NB4 (cell line): ENCODE measurements at regions not wholly inside any gene's neighbourhood (a gene's known extent, or its start where the extent isn't known, plus 50 kb on each side); places are given as distances from the start of the nearest gene placed in this dataset.

ENCODE experiments used
- DNase-seq: peaks from one replicate; pipeline ENCODE4 v3.0.0; 2010; ENCODE audit warnings: low read depth
- H3K4me3 ChIP-seq: one replicate; pipeline ENCODE4 v1.5.1; 2011; ENCODE audit warnings: mild to moderate bottlenecking, low read depth, low read length, moderate library complexity
- MYC ChIP-seq: IDR thresholded peaks from 2 replicates; pipeline ENCODE4 v1.6.1; 2011; ENCODE audit warnings: low read depth, low read length
- POLR2A ChIP-seq: IDR thresholded peaks from 2 replicates; pipeline ENCODE4 v1.6.1; 2011; ENCODE audit warnings: mild to moderate bottlenecking; ENCODE audit not compliant: insufficient read length; ENCODE audit errors: extremely low read depth
- TF ChIP-seq, protein P1 (sequence below): IDR thresholded peaks from 2 replicates; pipeline ENCODE4 v1.6.1; 2011; ENCODE audit warnings: low read depth, low read length
- TF ChIP-seq, protein P2 (sequence below): IDR thresholded peaks from one replicate; pipeline ENCODE4 v1.5.1; 2012; ENCODE audit warnings: low read depth, low read length

DNA sequence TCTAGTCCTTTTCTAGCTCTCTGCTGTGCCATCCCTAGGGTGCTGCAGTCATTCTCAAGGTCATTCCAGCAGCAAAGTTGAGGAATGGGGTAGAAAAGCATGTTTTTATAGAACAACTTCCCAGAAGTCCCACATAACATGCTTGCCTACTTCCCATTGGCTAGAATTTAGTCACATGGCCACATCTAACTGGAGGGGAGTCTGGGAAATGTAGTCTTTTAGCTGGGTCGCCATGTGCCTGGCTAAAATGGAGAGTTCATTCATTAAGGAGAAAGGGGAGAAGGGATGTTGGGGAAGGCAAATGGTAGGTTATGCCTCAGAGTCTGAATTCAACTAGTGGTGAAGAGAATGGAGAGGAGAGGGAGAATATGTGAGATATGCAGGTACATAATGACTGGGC is 85.7 kb downstream of the SLC4A3 start:
- DNase-seq = peak; percentile 65

DNA sequence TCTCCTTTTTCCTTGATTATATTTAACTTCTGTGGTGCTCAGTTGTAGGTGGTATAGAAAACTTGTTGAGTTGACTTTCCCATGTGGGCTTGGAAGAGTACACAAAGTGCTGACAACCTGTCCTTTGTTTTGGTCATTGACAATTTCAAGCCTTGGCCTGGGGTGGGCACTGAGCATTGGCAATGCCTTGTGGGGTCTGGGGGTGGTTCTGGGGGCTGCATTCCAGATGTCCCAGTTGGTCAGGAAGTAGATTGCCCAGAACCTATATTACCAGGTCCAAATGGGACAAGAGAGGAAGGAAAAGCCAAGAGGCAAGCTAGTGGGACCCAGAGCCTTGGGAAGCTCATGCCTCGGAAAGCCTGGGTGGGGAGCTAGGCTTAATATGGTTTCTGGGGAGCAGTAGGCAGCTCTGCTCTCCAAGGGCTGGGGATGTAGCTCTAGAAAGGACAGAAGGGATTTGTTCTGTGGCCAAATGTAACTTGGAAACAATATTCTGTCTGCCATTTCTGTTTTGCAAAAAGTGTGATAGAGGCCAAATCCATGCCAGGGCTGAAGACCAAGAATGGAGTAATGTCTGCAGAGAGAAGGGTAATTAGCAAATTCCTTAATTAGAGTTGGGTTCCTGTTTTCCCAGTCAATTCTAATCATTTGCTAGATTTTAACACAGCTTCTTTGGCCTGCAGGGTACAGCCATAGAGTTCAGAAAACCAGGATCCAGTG is 87.4 kb downstream of the SLC4A3 start:
- no peak for DNase-seq
- no peak overlapping the region for H3K4me3 ChIP-seq
- TF ChIP-seq, protein P1, sequence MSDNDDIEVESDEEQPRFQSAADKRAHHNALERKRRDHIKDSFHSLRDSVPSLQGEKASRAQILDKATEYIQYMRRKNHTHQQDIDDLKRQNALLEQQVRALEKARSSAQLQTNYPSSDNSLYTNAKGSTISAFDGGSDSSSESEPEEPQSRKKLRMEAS = no peak
- TF ChIP-seq POLR2A (no peak), MYC (no peak)
- TF ChIP-seq, protein P2, sequence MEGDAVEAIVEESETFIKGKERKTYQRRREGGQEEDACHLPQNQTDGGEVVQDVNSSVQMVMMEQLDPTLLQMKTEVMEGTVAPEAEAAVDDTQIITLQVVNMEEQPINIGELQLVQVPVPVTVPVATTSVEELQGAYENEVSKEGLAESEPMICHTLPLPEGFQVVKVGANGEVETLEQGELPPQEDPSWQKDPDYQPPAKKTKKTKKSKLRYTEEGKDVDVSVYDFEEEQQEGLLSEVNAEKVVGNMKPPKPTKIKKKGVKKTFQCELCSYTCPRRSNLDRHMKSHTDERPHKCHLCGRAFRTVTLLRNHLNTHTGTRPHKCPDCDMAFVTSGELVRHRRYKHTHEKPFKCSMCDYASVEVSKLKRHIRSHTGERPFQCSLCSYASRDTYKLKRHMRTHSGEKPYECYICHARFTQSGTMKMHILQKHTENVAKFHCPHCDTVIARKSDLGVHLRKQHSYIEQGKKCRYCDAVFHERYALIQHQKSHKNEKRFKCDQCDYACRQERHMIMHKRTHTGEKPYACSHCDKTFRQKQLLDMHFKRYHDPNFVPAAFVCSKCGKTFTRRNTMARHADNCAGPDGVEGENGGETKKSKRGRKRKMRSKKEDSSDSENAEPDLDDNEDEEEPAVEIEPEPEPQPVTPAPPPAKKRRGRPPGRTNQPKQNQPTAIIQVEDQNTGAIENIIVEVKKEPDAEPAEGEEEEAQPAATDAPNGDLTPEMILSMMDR = no peak

More for the DNA sequence above, 85.7 kb downstream of the SLC4A3 start:
- H3K4me3 ChIP-seq = no peak overlapping the region
- TF ChIP-seq, protein P1 = peak; percentile 87
- TF ChIP-seq, protein P2 = no peak
- TF ChIP-seq MYC (peak; percentile 40; the same call in 1 of the 2 replicates), POLR2A (no peak)

DNA sequence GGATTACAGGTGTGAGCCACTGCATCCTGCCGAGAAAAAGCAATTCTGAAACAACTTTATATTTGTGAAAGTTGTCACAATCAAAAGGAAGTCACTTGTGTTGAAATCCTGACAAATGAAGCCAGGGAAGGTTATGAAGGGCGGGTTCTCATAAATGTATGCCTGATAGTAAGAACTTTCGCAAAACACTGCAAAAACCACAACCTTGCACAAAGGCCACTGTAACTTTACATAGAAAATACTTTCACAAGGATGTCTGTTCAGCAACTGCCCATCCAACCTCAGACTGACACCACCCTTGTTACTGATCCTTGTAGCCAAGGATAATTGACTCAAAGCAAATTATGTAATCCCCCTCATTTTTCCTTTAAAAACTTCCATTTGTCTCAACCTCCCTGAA is 90.6 kb downstream of the SLC4A3 start:
- H3K4me3 ChIP-seq = no peak overlapping the region
- TF ChIP-seq POLR2A (no peak), MYC (peak; percentile 12; the same call in 1 of the 2 replicates)
- DNase-seq = peak; percentile 91

DNA sequence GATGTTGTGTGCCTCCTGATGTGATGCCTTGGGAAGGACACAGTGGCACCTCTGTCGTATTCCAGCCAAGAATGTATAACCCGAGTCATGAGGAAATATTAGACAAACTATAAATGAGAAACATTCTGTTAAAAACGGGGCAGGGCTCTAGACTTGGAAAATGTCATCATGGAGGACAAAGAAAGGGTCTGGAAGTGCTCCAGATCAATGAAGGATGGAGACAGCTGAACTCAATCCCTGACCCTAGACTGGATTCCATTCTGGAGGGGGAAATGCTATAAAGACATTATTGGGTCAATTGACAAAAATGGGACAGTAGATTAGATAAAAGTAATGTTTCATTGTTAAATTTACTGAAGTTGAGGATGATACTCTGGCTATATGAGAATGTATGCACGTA is 92.1 kb downstream of the SLC4A3 start:
- TF ChIP-seq, protein P1 = no peak
- TF ChIP-seq MYC = no peak
- TF ChIP-seq, protein P2 = no peak
- no peak for TF ChIP-seq POLR2A
- no peak for DNase-seq

DNA sequence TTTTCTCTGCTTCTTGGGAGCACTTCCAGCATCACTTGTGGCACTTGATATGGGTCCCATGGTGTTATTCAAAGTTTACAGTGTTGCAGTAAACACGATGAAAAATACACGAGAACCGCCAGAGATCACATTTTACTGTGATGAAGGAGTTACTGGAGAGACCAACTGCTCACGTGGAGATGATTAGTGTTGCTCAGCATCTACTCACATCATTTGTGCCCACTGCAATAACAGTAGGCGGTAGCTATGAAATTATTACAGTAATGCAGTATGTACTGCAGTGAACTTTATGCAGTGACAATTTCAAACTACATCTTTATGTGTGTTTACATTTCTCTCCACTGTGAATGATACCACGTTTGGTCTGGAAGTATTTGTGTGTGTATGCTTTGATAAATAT is 93.5 kb downstream of the SLC4A3 start:
- H3K4me3 ChIP-seq = no peak overlapping the region
- DNase-seq = no peak
- TF ChIP-seq, protein P1 = no peak
- TF ChIP-seq POLR2A = no peak

More for the DNA sequence above, 92.1 kb downstream of the SLC4A3 start:
- no peak overlapping the region for H3K4me3 ChIP-seq

DNA sequence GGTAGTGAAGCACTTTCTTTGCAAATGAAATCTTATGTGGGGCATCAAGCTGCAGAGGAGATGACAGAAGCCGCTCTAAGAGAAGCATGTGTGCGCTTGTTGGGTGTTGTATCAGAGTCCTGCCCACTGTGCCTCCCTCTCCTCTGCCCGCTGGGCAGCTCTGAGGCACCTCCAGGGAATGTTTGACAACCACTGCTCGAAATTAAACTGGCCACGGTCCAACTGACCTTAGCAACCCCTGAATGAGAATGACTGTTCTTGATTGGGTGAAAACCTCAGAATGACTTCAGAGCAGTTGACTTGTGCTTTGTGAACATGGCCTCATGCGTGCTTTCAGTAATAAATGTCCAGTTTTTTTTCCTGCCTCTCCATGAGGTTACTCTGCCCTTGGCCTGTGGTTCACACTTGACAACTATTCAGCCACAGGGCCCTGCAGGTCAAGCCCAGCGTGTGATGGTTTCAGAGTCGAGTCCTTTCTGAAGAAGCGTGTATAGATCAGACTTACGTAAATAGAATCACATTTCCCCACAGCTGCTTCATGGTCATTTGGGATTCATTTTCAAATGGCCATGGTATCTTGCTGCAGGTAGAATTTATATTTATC is 94.9 kb downstream of the SLC4A3 start:
- no peak for TF ChIP-seq MYC
- TF ChIP-seq, protein P1 = no peak
- TF ChIP-seq POLR2A = no peak
- TF ChIP-seq, protein P2 = no peak
- no peak for DNase-seq
- H3K4me3 ChIP-seq = no peak overlapping the region
